GM12864 (cell line): ENCODE measurements at regions not wholly inside any gene's neighbourhood (a gene's known extent, or its start where the extent isn't known, plus 50 kb on each side); places are given as distances from the start of the nearest gene placed in this dataset.

ENCODE experiments used
- DNase-seq: peaks from one replicate; pipeline ENCODE4 v3.0.0-alpha.2; 2011; ENCODE audit warnings: low read depth
- H3K4me3 ChIP-seq: 2 replicates; pipeline ENCODE4 v1.5.1; 2011; ENCODE audit warnings: mild to moderate bottlenecking, low read depth, low read length, control low read depth
- TF ChIP-seq, protein P1 (sequence below): IDR thresholded peaks from 2 replicates; pipeline ENCODE4 v1.5.1; 2011; ENCODE audit warnings: low read depth, mild to moderate bottlenecking, moderate library complexity, low read length, control low read depth, inconsistent platforms; ENCODE audit errors: missing control alignments

DNA sequence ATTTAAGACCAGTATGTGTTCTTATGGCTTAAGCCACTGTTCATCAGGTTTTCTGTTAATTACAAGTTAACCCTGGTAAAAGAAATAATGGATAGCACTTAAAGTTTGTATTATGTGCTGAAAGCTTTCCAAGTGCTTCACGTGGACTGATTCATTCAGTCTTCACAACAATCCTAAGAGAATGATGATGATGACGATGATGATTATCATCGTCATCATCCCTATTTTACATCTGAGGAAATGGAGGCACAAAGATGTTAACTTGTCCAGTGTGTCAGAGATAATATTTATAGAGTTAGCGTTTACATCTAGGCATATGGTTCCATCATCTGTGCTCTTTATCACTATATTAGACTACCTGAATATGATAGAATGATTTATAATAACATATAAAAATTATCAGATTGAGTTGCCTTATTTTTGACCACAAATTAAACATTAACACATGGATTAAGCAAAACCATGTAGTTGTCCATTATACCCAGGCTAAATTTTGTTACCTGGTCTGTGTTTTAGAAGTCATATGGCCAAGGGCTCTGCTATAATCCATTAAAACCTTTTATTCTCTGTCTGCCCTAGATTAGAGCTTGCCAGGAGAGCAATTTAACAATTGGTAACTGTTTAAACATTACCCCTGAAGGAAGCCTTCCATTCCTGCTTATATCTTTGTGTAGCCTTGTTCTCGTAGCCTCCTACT, 102.3 kb upstream of the MAP3K1 start:
- no peak for DNase-seq
- H3K4me3 ChIP-seq: no peak overlapping the region
- TF ChIP-seq, protein P1, sequence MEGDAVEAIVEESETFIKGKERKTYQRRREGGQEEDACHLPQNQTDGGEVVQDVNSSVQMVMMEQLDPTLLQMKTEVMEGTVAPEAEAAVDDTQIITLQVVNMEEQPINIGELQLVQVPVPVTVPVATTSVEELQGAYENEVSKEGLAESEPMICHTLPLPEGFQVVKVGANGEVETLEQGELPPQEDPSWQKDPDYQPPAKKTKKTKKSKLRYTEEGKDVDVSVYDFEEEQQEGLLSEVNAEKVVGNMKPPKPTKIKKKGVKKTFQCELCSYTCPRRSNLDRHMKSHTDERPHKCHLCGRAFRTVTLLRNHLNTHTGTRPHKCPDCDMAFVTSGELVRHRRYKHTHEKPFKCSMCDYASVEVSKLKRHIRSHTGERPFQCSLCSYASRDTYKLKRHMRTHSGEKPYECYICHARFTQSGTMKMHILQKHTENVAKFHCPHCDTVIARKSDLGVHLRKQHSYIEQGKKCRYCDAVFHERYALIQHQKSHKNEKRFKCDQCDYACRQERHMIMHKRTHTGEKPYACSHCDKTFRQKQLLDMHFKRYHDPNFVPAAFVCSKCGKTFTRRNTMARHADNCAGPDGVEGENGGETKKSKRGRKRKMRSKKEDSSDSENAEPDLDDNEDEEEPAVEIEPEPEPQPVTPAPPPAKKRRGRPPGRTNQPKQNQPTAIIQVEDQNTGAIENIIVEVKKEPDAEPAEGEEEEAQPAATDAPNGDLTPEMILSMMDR: no peak

DNA sequence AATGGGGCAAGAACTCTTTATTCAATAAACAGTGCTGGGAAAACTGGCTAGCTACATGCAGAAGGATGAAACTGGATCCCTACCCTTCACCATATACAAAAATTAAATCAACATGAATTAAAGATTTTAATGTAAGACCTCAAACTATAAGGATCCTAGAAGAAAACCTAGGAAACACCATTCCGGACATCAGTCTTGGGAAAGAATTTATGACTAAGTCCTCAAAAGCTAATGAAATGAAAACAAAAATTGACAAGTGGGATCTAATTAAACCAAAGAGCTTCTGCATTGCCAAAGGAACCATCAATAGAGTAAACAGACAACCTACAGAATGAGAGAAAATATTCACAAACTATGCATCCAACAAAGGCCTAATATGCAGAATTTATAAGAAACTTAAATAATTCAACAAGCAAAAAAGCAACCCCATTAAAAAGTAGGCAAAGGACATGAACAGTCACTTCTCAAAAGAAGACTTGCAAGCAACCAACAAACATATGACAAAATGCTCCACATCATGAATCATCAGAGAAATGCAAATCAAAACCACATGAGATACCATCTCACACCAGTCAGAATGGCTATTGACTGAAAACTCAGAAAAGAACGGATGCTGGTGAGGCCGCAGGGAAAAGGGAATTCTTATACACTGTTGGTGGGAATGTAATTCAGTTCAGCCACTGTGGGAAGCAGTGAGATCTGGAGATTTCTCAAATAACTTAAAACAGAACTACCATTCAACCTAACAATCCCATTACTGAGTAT, 104.3 kb upstream of the MAP3K1 start:
- TF ChIP-seq, protein P1: no peak
- no peak for DNase-seq
- no peak overlapping the region for H3K4me3 ChIP-seq

DNA sequence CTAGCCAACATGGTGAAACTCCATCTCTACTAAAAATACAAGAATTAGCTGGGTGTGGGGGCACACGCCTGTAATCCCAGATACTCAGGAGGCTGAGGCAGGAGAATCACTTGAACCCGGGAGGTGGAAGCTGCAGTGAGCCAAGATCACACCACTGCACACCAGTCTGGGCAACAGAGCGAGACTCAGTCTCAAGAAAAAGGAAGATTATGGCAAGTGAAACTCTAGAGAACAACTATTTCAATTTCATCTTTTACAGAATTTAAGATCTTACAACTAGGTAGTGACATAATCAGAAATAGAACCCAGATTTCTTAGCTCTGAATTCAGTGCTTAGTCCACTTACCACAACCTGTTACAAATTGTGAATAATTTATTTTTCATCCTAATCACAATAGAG, 108.8 kb upstream of the MAP3K1 start:
- TF ChIP-seq, protein P1: no peak
- no peak for DNase-seq
- no peak overlapping the region for H3K4me3 ChIP-seq

DNA sequence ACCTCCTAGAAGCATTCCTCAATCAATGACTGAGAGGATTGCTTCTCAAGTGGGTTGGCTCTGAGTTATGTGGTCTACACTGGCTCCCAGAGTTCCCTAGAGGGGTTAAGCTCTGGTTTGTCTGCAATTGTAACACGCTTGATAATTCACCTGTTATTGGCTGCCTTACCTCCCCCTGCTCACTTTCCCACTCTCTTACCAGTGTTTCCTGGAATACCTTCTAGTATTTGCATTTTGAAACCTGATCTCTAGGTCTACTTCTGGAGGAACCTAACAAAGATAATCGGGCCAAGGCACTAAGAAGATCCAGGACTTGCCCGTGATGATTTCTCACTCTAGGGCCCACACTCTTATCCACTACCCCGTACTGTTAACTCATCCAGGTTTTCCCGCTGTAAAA, 110.1 kb upstream of the MAP3K1 start:
- TF ChIP-seq, protein P1: no peak
- no peak for DNase-seq

DNA sequence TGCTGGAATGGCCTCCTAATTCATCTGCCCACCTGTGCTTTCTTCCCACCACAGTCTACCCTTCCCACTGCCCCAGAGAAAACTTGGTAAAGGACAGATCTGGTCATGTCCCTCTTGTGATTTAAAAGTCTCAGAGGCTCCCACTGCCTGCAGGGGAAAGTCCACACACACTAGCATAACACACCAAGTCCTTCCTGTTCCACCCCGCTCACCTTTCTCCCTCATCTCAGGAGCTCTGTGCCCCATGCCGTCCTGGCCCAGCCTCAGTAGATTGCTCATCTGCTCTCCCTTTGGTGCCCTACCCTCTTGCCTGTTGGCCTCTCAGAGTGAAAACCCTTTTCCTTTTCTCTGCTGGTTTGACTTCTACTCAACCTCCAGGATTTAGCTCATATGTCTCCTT, 111.4 kb upstream of the MAP3K1 start:
- DNase-seq: no peak
- no peak overlapping the region for H3K4me3 ChIP-seq
- TF ChIP-seq, protein P1: no peak

More for the DNA sequence above, 110.1 kb upstream of the MAP3K1 start:
- no peak overlapping the region for H3K4me3 ChIP-seq

DNA sequence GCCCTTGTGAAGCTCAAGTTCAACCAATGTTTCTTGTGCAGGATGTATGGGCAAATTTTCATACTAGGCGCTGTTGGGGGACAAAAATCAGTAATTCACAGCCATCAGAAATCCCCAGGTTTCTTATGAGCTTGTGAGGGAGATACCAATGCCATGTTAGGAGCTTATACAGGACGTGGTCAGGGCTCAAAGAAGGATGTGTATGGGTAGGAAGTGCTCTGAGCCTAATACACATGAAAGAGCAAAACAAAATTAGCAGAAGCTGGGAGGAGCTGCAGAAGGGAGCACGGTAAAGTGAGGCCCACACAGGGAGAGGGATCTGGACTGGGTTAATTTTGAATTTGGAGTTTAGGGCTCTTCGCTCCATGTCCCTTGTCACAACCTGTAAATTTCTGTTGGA, 114.6 kb upstream of the MAP3K1 start:
- DNase-seq: no peak
- TF ChIP-seq, protein P1: no peak
- no peak overlapping the region for H3K4me3 ChIP-seq
